Endothelial cell of umbilical vein (primary cell): ENCODE measurements at regions not wholly inside any gene's neighbourhood (a gene's known extent, or its start where the extent isn't known, plus 50 kb on each side); places are given as distances from the start of the nearest gene placed in this dataset.

Experiments
- POLR2A ChIP-seq: IDR thresholded peaks from 2 replicates; pipeline ENCODE4 v1.6.1; 2012; ENCODE audit warnings: low read depth, mild to moderate bottlenecking, control low read depth, low read length
- TF ChIP-seq, protein P1 (sequence below), 2 donors: IDR thresholded peaks; 1 replicate in 1 of 2; 2 replicates in 1 of 2; pipeline ENCODE4 v1.5.1; 2011; ENCODE audit warnings: low read length in 2 of 2, mild to moderate bottlenecking in 2 of 2, moderate library complexity in 2 of 2, control low read depth in 1 of 2, inconsistent platforms in 1 of 2, low read depth in 1 of 2; ENCODE audit not compliant: insufficient read depth in 1 of 2; ENCODE audit errors: extremely low read depth in 1 of 2

DNA sequence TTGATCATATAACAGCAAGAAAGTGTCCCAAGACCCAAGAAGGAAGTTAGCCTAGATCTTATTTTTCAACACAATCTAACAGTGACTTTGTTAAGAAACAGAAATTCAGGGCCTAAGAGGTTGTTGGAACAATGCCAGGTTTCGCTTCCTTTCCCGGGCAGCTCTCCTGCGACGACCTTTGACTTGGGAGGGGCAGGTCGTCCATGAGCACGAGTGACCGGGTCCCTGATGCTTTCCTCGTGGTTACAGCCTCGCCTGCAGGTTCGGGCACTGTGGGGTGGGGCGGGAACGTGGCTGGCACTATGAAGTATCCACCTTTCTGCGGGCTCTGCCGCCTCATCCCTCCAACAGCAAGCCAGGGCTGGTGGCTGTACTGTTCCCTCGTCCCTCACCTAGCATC lies 90.1 kb upstream of the RGMA start:
- TF ChIP-seq POLR2A = no peak
- TF ChIP-seq, protein P1, sequence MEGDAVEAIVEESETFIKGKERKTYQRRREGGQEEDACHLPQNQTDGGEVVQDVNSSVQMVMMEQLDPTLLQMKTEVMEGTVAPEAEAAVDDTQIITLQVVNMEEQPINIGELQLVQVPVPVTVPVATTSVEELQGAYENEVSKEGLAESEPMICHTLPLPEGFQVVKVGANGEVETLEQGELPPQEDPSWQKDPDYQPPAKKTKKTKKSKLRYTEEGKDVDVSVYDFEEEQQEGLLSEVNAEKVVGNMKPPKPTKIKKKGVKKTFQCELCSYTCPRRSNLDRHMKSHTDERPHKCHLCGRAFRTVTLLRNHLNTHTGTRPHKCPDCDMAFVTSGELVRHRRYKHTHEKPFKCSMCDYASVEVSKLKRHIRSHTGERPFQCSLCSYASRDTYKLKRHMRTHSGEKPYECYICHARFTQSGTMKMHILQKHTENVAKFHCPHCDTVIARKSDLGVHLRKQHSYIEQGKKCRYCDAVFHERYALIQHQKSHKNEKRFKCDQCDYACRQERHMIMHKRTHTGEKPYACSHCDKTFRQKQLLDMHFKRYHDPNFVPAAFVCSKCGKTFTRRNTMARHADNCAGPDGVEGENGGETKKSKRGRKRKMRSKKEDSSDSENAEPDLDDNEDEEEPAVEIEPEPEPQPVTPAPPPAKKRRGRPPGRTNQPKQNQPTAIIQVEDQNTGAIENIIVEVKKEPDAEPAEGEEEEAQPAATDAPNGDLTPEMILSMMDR (IDR thresholded peaks at IDR 0.05; ENCODE audit: extremely low read depth in 1 of 2, insufficient read depth in 1 of 2, low read depth in 1 of 2, low read length in 2 of 2) = no peak
